SU-DHL-6 (cell line): ENCODE measurements at regions not wholly inside any gene's neighbourhood (a gene's known extent, or its start where the extent isn't known, plus 50 kb on each side); places are given as distances from the start of the nearest gene placed in this dataset.

Source experiments
- CTCF ChIP-seq: fragments of 200-600 bp; sonication (generic); IDR thresholded peaks from one replicate; pipeline ENCODE4 v1.5.1; 2017; ENCODE audit warnings: antibody characterized with exemption, mild to moderate bottlenecking, low read length, moderate library complexity; ENCODE audit not compliant: insufficient read depth, poor library complexity, severe bottlenecking
- EZH2phosphoT487 ChIP-seq: fragments of 200-600 bp; sonication (generic), shearing (Covaris generic); conservative IDR thresholded peaks from 2 replicates; pipeline ENCODE4 v1.6.1; 2018; ENCODE audit warnings: mild to moderate bottlenecking, antibody characterized with exemption, low read length, moderate library complexity, mixed read lengths

DNA sequence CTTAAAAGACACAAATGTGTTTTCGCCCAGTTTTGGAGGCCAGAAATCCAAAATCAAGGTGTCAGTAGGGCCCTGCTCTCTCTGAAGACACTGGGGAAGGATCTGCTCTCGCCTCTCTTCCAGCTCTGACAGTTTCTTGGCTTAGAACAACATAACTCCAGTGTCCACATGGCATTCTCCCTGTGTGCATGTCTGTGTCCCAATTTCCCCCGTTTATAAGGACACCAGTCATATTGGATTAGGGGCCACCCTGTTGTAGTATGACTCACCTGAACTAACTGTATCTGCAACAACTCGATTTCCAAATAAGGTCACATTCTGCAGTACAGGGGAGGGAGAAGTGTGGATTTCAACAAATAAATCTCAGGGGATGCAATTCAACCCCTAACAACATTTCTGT, 263.2 kb downstream of the SS18 start:
- TF ChIP-seq CTCF, result no peak
- no peak for TF ChIP-seq EZH2phosphoT487
